SU-DHL-6 (cell line): ENCODE measurements at regions not wholly inside any gene's neighbourhood (a gene's known extent, or its start where the extent isn't known, plus 50 kb on each side); places are given as distances from the start of the nearest gene placed in this dataset.

Experiments
- EZH2phosphoT487 ChIP-seq: fragments of 200-600 bp; sonication (generic), shearing (Covaris generic); conservative IDR thresholded peaks from 2 replicates; pipeline ENCODE4 v1.6.1; 2018; ENCODE audit warnings: mild to moderate bottlenecking, antibody characterized with exemption, low read length, moderate library complexity, mixed read lengths
- TF ChIP-seq, protein P1 (sequence below): fragments of 200-600 bp; sonication (generic); IDR thresholded peaks from one replicate; pipeline ENCODE4 v1.5.1; 2017; ENCODE audit warnings: antibody characterized with exemption, mild to moderate bottlenecking, low read length, moderate library complexity; ENCODE audit not compliant: insufficient read depth, poor library complexity, severe bottlenecking

DNA sequence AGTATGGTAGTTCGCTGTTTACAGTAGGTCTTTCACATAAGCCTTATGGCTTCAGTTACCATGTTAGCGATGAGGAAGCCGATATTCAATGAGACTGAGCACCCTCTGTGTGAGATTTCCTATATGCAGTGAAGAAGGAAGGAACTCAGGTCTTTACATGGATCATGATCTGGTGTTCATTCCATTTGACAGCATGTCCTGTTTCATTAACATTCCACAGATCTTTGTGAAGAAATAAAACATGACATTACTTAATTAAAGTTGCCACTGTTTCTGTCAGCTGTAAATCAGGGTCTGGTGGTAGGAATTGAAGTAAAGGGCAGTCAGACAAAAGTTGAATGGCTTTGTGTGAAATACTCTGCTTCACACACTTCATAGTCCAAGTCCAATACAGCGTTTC, 768.6 kb downstream of the ZPLD1 start:
- TF ChIP-seq, protein P1, sequence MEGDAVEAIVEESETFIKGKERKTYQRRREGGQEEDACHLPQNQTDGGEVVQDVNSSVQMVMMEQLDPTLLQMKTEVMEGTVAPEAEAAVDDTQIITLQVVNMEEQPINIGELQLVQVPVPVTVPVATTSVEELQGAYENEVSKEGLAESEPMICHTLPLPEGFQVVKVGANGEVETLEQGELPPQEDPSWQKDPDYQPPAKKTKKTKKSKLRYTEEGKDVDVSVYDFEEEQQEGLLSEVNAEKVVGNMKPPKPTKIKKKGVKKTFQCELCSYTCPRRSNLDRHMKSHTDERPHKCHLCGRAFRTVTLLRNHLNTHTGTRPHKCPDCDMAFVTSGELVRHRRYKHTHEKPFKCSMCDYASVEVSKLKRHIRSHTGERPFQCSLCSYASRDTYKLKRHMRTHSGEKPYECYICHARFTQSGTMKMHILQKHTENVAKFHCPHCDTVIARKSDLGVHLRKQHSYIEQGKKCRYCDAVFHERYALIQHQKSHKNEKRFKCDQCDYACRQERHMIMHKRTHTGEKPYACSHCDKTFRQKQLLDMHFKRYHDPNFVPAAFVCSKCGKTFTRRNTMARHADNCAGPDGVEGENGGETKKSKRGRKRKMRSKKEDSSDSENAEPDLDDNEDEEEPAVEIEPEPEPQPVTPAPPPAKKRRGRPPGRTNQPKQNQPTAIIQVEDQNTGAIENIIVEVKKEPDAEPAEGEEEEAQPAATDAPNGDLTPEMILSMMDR: no peak
- no peak for TF ChIP-seq EZH2phosphoT487
